GM19463 (cell line): ENCODE measurements at regions not wholly inside any gene's neighbourhood (a gene's known extent, or its start where the extent isn't known, plus 50 kb on each side); places are given as distances from the start of the nearest gene placed in this dataset.
A peak's percentile ranks its signal among the peaks of the same experiment; 100 is the strongest.

Experiments used
- ATAC-seq: cut with Tn5 transposase; IDR thresholded peaks from one replicate; pipeline ENCODE4 v1.9.1; 2021; ENCODE audit warnings: mild to moderate bottlenecking, moderate library complexity; ENCODE audit not compliant: unreplicated experiment

GRCh38 chrX:68930542-68931317 is 101.9 kb downstream of the EFNB1 start:
- ATAC-seq, result no peak

GRCh38 chrX:68929332-68930150 is 100.7 kb downstream of the EFNB1 start:
- ATAC-seq, result no peak

- ATAC-seq, result no peak
These were observed 99.6 kb downstream of the EFNB1 start for GRCh38 chrX:68928401-68928800.

- no peak for ATAC-seq
These were observed 98.4 kb downstream of the EFNB1 start for GRCh38 chrX:68927178-68927577.

GRCh38 chrX:68923147-68923546 is 94.3 kb downstream of the EFNB1 start:
- no peak for ATAC-seq

GRCh38 chrX:68922013-68922412 is 93.2 kb downstream of the EFNB1 start:
- no peak for ATAC-seq

GRCh38 chrX:68920561-68920960 is 91.7 kb downstream of the EFNB1 start:
- ATAC-seq, result no peak

GRCh38 chrX:68919707-68920106 is 90.9 kb downstream of the EFNB1 start:
- no peak for ATAC-seq

- no peak for ATAC-seq
These were observed 89.4 kb downstream of the EFNB1 start for GRCh38 chrX:68918202-68918601.

- no peak for ATAC-seq
These were observed 89.0 kb downstream of the EFNB1 start for GRCh38 chrX:68917799-68918198.

GRCh38 chrX:68916891-68917290 is 88.1 kb downstream of the EFNB1 start:
- ATAC-seq, result no peak

- ATAC-seq, result peak; percentile 68
These were observed 87.0 kb downstream of the EFNB1 start for GRCh38 chrX:68915778-68916177.

GRCh38 chrX:68914479-68914946 is 85.7 kb downstream of the EFNB1 start:
- ATAC-seq, result no peak

GRCh38 chrX:68913249-68913547 is 84.4 kb downstream of the EFNB1 start:
- no peak for ATAC-seq

- ATAC-seq, result no peak
These were observed 83.3 kb downstream of the EFNB1 start for GRCh38 chrX:68912113-68912512.

GRCh38 chrX:68910731-68911428 is 82.1 kb downstream of the EFNB1 start:
- no peak for ATAC-seq

- no peak for ATAC-seq
These were observed 81.1 kb downstream of the EFNB1 start for GRCh38 chrX:68909945-68910344.

- ATAC-seq, result no peak
These were observed 79.2 kb downstream of the EFNB1 start for GRCh38 chrX:68908071-68908470.

GRCh38 chrX:68902706-68903504 is 74.1 kb downstream of the EFNB1 start:
- ATAC-seq, result no peak

GRCh38 chrX:68901519-68901918 is 72.7 kb downstream of the EFNB1 start:
- no peak for ATAC-seq

- no peak for ATAC-seq
These were observed 69.8 kb downstream of the EFNB1 start for GRCh38 chrX:68898598-68898997.
